ENCODE measurements at regions not wholly inside any gene's neighbourhood (a gene's known extent, or its start where the extent isn't known, plus 50 kb on each side); places are given as distances from the start of the nearest gene placed in this dataset.
"Not testable (repeated sequence)": the region's sequence is repeated elsewhere in the genome, so short reads cannot be mapped to it uniquely, and the experiment has no call there.

- Mint-ChIP-seq H3K4me1 (no peaks in the 10 kb centered on the region), H3K27ac (no peak overlapping the region), H3K27me3 (peaks cover 7% of the 10 kb centered on the region), H3K4me3 (no peak overlapping the region), H3K9me3 (peaks cover 0 to 6% of the 10 kb centered on the region in 2 donors)
- DNase-seq (no peak), ATAC-seq (no peak)
Measured at GRCh38 chr13:59259165-59260000, 904.3 kb downstream of the DIAPH3 start.

GRCh38 chr13:59261928-59262488 lies 901.7 kb downstream of the DIAPH3 start:
- Mint-ChIP-seq H3K27ac (no peak overlapping the region), H3K27me3 (peaks cover under 1% of the 10 kb centered on the region), H3K4me3 (no peak overlapping the region), H3K4me1 (no peaks in the 10 kb centered on the region), H3K9me3 (peaks cover 1 to 9% of the 10 kb centered on the region in 2 donors)
- ATAC-seq: no peak
- no peak for DNase-seq

- Mint-ChIP-seq H3K4me1 (no peaks in the 10 kb centered on the region), H3K27ac (no peak overlapping the region), H3K27me3 (no peaks in the 10 kb centered on the region), H3K4me3 (no peak overlapping the region), H3K9me3 (peaks cover 0 to 9% of the 10 kb centered on the region in 2 donors)
- ATAC-seq: no peak
- no peak for DNase-seq
Measured at GRCh38 chr13:59263531-59263930, 900.2 kb downstream of the DIAPH3 start.

- no peak for ATAC-seq
- DNase-seq: no peak
- H3K27ac Mint-ChIP-seq: no peak overlapping the region
- H3K9me3 Mint-ChIP-seq: peaks cover 0 to 9% of the 10 kb centered on the region in 2 donors
- H3K4me1 Mint-ChIP-seq: no peaks in the 10 kb centered on the region
- H3K27me3 Mint-ChIP-seq: no peaks in the 10 kb centered on the region
- H3K4me3 Mint-ChIP-seq: no peak overlapping the region
Measured at GRCh38 chr13:59266478-59267063, 897.2 kb downstream of the DIAPH3 start.

GRCh38 chr13:59269476-59269875 lies 894.3 kb downstream of the DIAPH3 start:
- ATAC-seq (no peak), DNase-seq (no peak)
- H3K27ac Mint-ChIP-seq: no peak overlapping the region
- H3K9me3 Mint-ChIP-seq: peaks cover 0 to 9% of the 10 kb centered on the region in 2 donors
- H3K27me3 Mint-ChIP-seq: no peaks in the 10 kb centered on the region
- H3K4me3 Mint-ChIP-seq: no peak overlapping the region
- H3K4me1 Mint-ChIP-seq: no peaks in the 10 kb centered on the region

- no peak for ATAC-seq
- Mint-ChIP-seq H3K4me3 (no peak overlapping the region), H3K4me1 (no peaks in the 10 kb centered on the region)
Measured at GRCh38 chr13:59270327-59270726, 893.4 kb downstream of the DIAPH3 start.

GRCh38 chr13:59274958-59275727 lies 888.6 kb downstream of the DIAPH3 start:
- Mint-ChIP-seq H3K4me1 (no peaks in the 10 kb centered on the region), H3K27me3 (peaks cover 8% of the 10 kb centered on the region), H3K27ac (no peak overlapping the region), H3K9me3 (no peaks in the 10 kb centered on the region), H3K4me3 (no peak overlapping the region)
- DNase-seq: no peak
- no peak for ATAC-seq

More at GRCh38 chr13:59270327-59270726, 893.4 kb downstream of the DIAPH3 start:
- DNase-seq: no peak
- H3K9me3 Mint-ChIP-seq: peaks cover 0 to under 1% of the 10 kb centered on the region in 2 donors
- H3K27me3 Mint-ChIP-seq: peaks cover 2% of the 10 kb centered on the region
- H3K27ac Mint-ChIP-seq: no peak overlapping the region

GRCh38 chr13:59276436-59276835 lies 887.3 kb downstream of the DIAPH3 start:
- H3K9me3 Mint-ChIP-seq: no peaks in the 10 kb centered on the region
- H3K4me1 Mint-ChIP-seq: no peaks in the 10 kb centered on the region
- peaks cover 8% of the 10 kb centered on the region for H3K27me3 Mint-ChIP-seq
- H3K27ac Mint-ChIP-seq: no peak overlapping the region
- DNase-seq (no peak), ATAC-seq (no peak)
- H3K4me3 Mint-ChIP-seq: no peak overlapping the region

- peaks cover 8% of the 10 kb centered on the region for H3K27me3 Mint-ChIP-seq
- no peaks in the 10 kb centered on the region for H3K9me3 Mint-ChIP-seq
- H3K4me1 Mint-ChIP-seq: no peaks in the 10 kb centered on the region
- H3K27ac Mint-ChIP-seq: no peak overlapping the region
- no peak overlapping the region for H3K4me3 Mint-ChIP-seq
- no peak for DNase-seq
- no peak for ATAC-seq
Measured at GRCh38 chr13:59277106-59277505, 886.6 kb downstream of the DIAPH3 start.

- no peak overlapping the region for H3K27ac Mint-ChIP-seq
- no peak overlapping the region for H3K4me3 Mint-ChIP-seq
- H3K9me3 Mint-ChIP-seq: no peaks in the 10 kb centered on the region
- H3K4me1 Mint-ChIP-seq: no peaks in the 10 kb centered on the region
- ATAC-seq: no peak
- DNase-seq: no peak
- H3K27me3 Mint-ChIP-seq: peaks cover 11% of the 10 kb centered on the region
Measured at GRCh38 chr13:59279028-59279427, 884.7 kb downstream of the DIAPH3 start.

GRCh38 chr13:59279576-59279975 lies 884.2 kb downstream of the DIAPH3 start:
- Mint-ChIP-seq H3K27me3 (peaks cover 16% of the 10 kb centered on the region), H3K27ac (no peak overlapping the region)
- no peak for ATAC-seq

GRCh38 chr13:59280297-59280696 lies 883.4 kb downstream of the DIAPH3 start:
- H3K9me3 Mint-ChIP-seq: no peaks in the 10 kb centered on the region
- H3K27me3 Mint-ChIP-seq: peaks cover 17% of the 10 kb centered on the region
- H3K27ac Mint-ChIP-seq: no peak overlapping the region
- DNase-seq: no peak
- H3K4me3 Mint-ChIP-seq: no peak overlapping the region
- H3K4me1 Mint-ChIP-seq: no peaks in the 10 kb centered on the region
- ATAC-seq: no peak

More at GRCh38 chr13:59279576-59279975, 884.2 kb downstream of the DIAPH3 start:
- no peaks in the 10 kb centered on the region for H3K4me1 Mint-ChIP-seq
- H3K4me3 Mint-ChIP-seq: no peak overlapping the region
- H3K9me3 Mint-ChIP-seq: no peaks in the 10 kb centered on the region
- no peak for DNase-seq

GRCh38 chr13:59281453-59281852 lies 882.3 kb downstream of the DIAPH3 start:
- Mint-ChIP-seq H3K27me3 (peaks cover 11% of the 10 kb centered on the region), H3K27ac (no peak overlapping the region), H3K4me3 (no peak overlapping the region), H3K4me1 (no peaks in the 10 kb centered on the region), H3K9me3 (no peaks in the 10 kb centered on the region)
- DNase-seq (no peak), ATAC-seq (no peak)

GRCh38 chr13:59292240-59292639 lies 871.5 kb downstream of the DIAPH3 start:
- H3K27ac Mint-ChIP-seq, ATAC-seq, DNase-seq, H3K4me3 Mint-ChIP-seq, H3K4me1 Mint-ChIP-seq, H3K9me3 Mint-ChIP-seq, H3K27me3 Mint-ChIP-seq: not testable (repeated sequence)

GRCh38 chr13:59299584-59299983 lies 864.1 kb downstream of the DIAPH3 start:
- Mint-ChIP-seq H3K4me1 (no peaks in the 10 kb centered on the region), H3K9me3 (peaks cover 2 to 7% of the 10 kb centered on the region in 2 donors), H3K4me3 (no peak overlapping the region), H3K27me3 (peaks cover 8% of the 10 kb centered on the region), H3K27ac (no peak overlapping the region)
- DNase-seq (no peak), ATAC-seq (no peak)
